Adipocyte (in vitro differentiated cells): ENCODE measurements at regions not wholly inside any gene's neighbourhood (a gene's known extent, or its start where the extent isn't known, plus 50 kb on each side); places are given as distances from the start of the nearest gene placed in this dataset.

Source experiments
- DNase-seq: peaks from one replicate; pipeline ENCODE4 v3.0.0-alpha.2; 2015; ENCODE audit warnings: low read depth
- H3K27me3 ChIP-seq: replicated peaks from 2 replicates; pipeline ENCODE4 v1.7.0; 2013; ENCODE audit warnings: mild to moderate bottlenecking, low read length, moderate library complexity; ENCODE audit not compliant: control insufficient read depth, insufficient read depth
- H3K36me3 ChIP-seq: 2 replicates; pipeline ENCODE4 v1.7.0; 2013; ENCODE audit warnings: low read length, mild to moderate bottlenecking, moderate library complexity; ENCODE audit not compliant: control insufficient read depth, insufficient read depth, severe bottlenecking
- H3K4me1 ChIP-seq: 2 replicates; pipeline ENCODE4 v1.7.0; 2013; ENCODE audit warnings: mild to moderate bottlenecking, low read length, moderate library complexity; ENCODE audit not compliant: control insufficient read depth, insufficient read depth
- H3K4me3 ChIP-seq: 2 replicates; pipeline ENCODE4 v1.7.0; 2013; ENCODE audit warnings: mild to moderate bottlenecking, low read length, moderate library complexity
- H3K9ac ChIP-seq: 2 replicates; pipeline ENCODE4 v1.7.0; 2013; ENCODE audit warnings: mild to moderate bottlenecking, low read length, moderate library complexity
- H3K9me3 ChIP-seq: 2 replicates; pipeline ENCODE4 v1.7.0; 2013; ENCODE audit warnings: mild to moderate bottlenecking, low read length, moderate library complexity; ENCODE audit not compliant: control insufficient read depth

GRCh38 chr19:31938675-31939074, 406.7 kb upstream of the ZNF507 start:
- peaks cover 3% of the 10 kb centered on the region for H3K27me3 ChIP-seq
- H3K4me1 ChIP-seq, result no peaks in the 10 kb centered on the region
- no peaks in the 10 kb centered on the region for H3K9me3 ChIP-seq
- H3K9ac ChIP-seq, result no peak overlapping the region
- no peak for DNase-seq
- no peak overlapping the region for H3K4me3 ChIP-seq
- H3K36me3 ChIP-seq, result no peaks in the 10 kb centered on the region

GRCh38 chr19:31940396-31940795, 405.0 kb upstream of the ZNF507 start:
- Histone ChIP-seq H3K4me3 (no peak overlapping the region), H3K36me3 (no peaks in the 10 kb centered on the region), H3K9me3 (no peaks in the 10 kb centered on the region), H3K27me3 (peaks cover 8% of the 10 kb centered on the region), H3K4me1 (no peaks in the 10 kb centered on the region), H3K9ac (no peak overlapping the region)
- DNase-seq, result no peak

- DNase-seq, result no peak
- no peaks in the 10 kb centered on the region for H3K4me1 ChIP-seq
- H3K9ac ChIP-seq, result no peak overlapping the region
- no peaks in the 10 kb centered on the region for H3K9me3 ChIP-seq
- no peak overlapping the region for H3K4me3 ChIP-seq
- peaks cover 8% of the 10 kb centered on the region for H3K27me3 ChIP-seq
- H3K36me3 ChIP-seq, result no peaks in the 10 kb centered on the region
These were observed 402.2 kb upstream of the ZNF507 start for GRCh38 chr19:31943191-31943661.

- no peaks in the 10 kb centered on the region for H3K9me3 ChIP-seq
- H3K4me3 ChIP-seq, result no peak overlapping the region
- H3K4me1 ChIP-seq, result no peaks in the 10 kb centered on the region
- peaks cover 8% of the 10 kb centered on the region for H3K27me3 ChIP-seq
- DNase-seq, result no peak
- H3K9ac ChIP-seq, result no peak overlapping the region
- no peaks in the 10 kb centered on the region for H3K36me3 ChIP-seq
These were observed 401.6 kb upstream of the ZNF507 start for GRCh38 chr19:31943778-31944177.

GRCh38 chr19:31944326-31944725, 401.1 kb upstream of the ZNF507 start:
- no peaks in the 10 kb centered on the region for H3K4me1 ChIP-seq
- H3K9ac ChIP-seq, result no peak overlapping the region
- DNase-seq, result no peak
- H3K27me3 ChIP-seq, result peaks cover 8% of the 10 kb centered on the region
- no peak overlapping the region for H3K4me3 ChIP-seq
- H3K36me3 ChIP-seq, result no peaks in the 10 kb centered on the region
- H3K9me3 ChIP-seq, result no peaks in the 10 kb centered on the region

GRCh38 chr19:31946491-31946890, 398.9 kb upstream of the ZNF507 start:
- no peaks in the 10 kb centered on the region for H3K9me3 ChIP-seq
- no peaks in the 10 kb centered on the region for H3K4me1 ChIP-seq
- no peak overlapping the region for H3K9ac ChIP-seq
- peaks cover 8% of the 10 kb centered on the region for H3K27me3 ChIP-seq
- H3K4me3 ChIP-seq, result no peak overlapping the region
- no peak for DNase-seq
- no peaks in the 10 kb centered on the region for H3K36me3 ChIP-seq

GRCh38 chr19:31947436-31948115, 397.8 kb upstream of the ZNF507 start:
- H3K9ac ChIP-seq, result no peak overlapping the region
- H3K36me3 ChIP-seq, result no peaks in the 10 kb centered on the region
- H3K4me1 ChIP-seq, result no peaks in the 10 kb centered on the region
- no peaks in the 10 kb centered on the region for H3K9me3 ChIP-seq
- peaks cover 8% of the 10 kb centered on the region for H3K27me3 ChIP-seq
- no peak for DNase-seq
- no peak overlapping the region for H3K4me3 ChIP-seq

- Histone ChIP-seq H3K4me1 (no peaks in the 10 kb centered on the region), H3K27me3 (no peaks in the 10 kb centered on the region), H3K9ac (no peak overlapping the region), H3K9me3 (no peaks in the 10 kb centered on the region), H3K36me3 (no peaks in the 10 kb centered on the region), H3K4me3 (no peak overlapping the region)
- no peak for DNase-seq
These were observed 392.7 kb upstream of the ZNF507 start for GRCh38 chr19:31952693-31953092.

- Histone ChIP-seq H3K4me3 (no peak overlapping the region), H3K4me1 (no peaks in the 10 kb centered on the region), H3K9me3 (no peaks in the 10 kb centered on the region), H3K27me3 (no peaks in the 10 kb centered on the region), H3K36me3 (no peaks in the 10 kb centered on the region), H3K9ac (no peak overlapping the region)
- DNase-seq, result no peak
These were observed 390.3 kb upstream of the ZNF507 start for GRCh38 chr19:31955061-31955460.

- DNase-seq, result no peak
- Histone ChIP-seq H3K27me3 (no peaks in the 10 kb centered on the region), H3K36me3 (no peaks in the 10 kb centered on the region)
These were observed 389.5 kb upstream of the ZNF507 start for GRCh38 chr19:31955884-31956283.

GRCh38 chr19:31956771-31957392, 388.5 kb upstream of the ZNF507 start:
- Histone ChIP-seq H3K27me3 (no peaks in the 10 kb centered on the region), H3K36me3 (no peaks in the 10 kb centered on the region), H3K4me3 (no peak overlapping the region), H3K9me3 (no peaks in the 10 kb centered on the region), H3K9ac (no peak overlapping the region), H3K4me1 (no peaks in the 10 kb centered on the region)
- DNase-seq, result no peak

More at GRCh38 chr19:31955884-31956283, 389.5 kb upstream of the ZNF507 start:
- Histone ChIP-seq H3K4me3 (no peak overlapping the region), H3K4me1 (no peaks in the 10 kb centered on the region), H3K9me3 (no peaks in the 10 kb centered on the region), H3K9ac (no peak overlapping the region)
